GM23338 (cell line): ENCODE measurements at regions not wholly inside any gene's neighbourhood (a gene's known extent, or its start where the extent isn't known, plus 50 kb on each side); places are given as distances from the start of the nearest gene placed in this dataset.
A peak's percentile ranks its signal among the peaks of the same experiment; 100 is the strongest.

Source experiments
- ATAC-seq: fragments of 200-7000 bp; cut with Tn5 transposase; 3 replicates; pipeline ENCODE4 v1.9.1; 2020
- DNase-seq: peaks from one replicate; pipeline ENCODE4 v3.0.0-alpha.2; 2015; ENCODE audit warnings: low spot score
- H2AFZ ChIP-seq: fragments of 200-600 bp; sonication (generic); 2 replicates; pipeline ENCODE4 v1.8.0; 2016; ENCODE audit warnings: antibody characterized with exemption, mild to moderate bottlenecking, moderate library complexity
- H3F3A ChIP-seq: fragments of 200-600 bp; sonication (generic); replicated peaks from 2 replicates; pipeline ENCODE4 v1.8.0; 2017; ENCODE audit warnings: antibody characterized with exemption, mixed run types, low read depth
- H3K27ac ChIP-seq: fragments of 200-600 bp; sonication (generic); 2 replicates; pipeline ENCODE4 v1.6.1; 2016; ENCODE audit warnings: low read depth
- H3K27me3 ChIP-seq: fragments of 200-600 bp; sonication (generic); 2 replicates; pipeline ENCODE4 v1.8.0; 2016; ENCODE audit warnings: mild to moderate bottlenecking, mixed run types, moderate library complexity; ENCODE audit not compliant: insufficient read depth
- H3K36me3 ChIP-seq: fragments of 200-600 bp; sonication (generic); 2 replicates; pipeline ENCODE4 v1.8.0; 2016; ENCODE audit warnings: mild to moderate bottlenecking; ENCODE audit not compliant: insufficient read depth
- H3K4me1 ChIP-seq: fragments of 200-600 bp; sonication (generic); 2 replicates; pipeline ENCODE4 v1.8.0; 2016; ENCODE audit warnings: mild to moderate bottlenecking, moderate library complexity; ENCODE audit not compliant: insufficient read depth
- H3K4me2 ChIP-seq: fragments of 200-600 bp; sonication (generic); 2 replicates; pipeline ENCODE4 v1.7.1; 2017; ENCODE audit warnings: mixed run types
- H3K4me3 ChIP-seq: fragments of 200-600 bp; sonication (generic); 2 replicates; pipeline ENCODE4 v1.6.1; 2016; ENCODE audit warnings: mixed run types
- H3K79me2 ChIP-seq: fragments of 200-600 bp; sonication (generic); replicated peaks from 2 replicates; pipeline ENCODE4 v1.8.0; 2017; ENCODE audit warnings: mild to moderate bottlenecking; ENCODE audit not compliant: insufficient read depth
- H3K9me2 ChIP-seq: fragments of 200-600 bp; sonication (generic); 2 replicates; pipeline ENCODE4 v1.8.0; 2017; ENCODE audit not compliant: insufficient read depth
- H4K20me1 ChIP-seq: fragments of 200-600 bp; sonication (generic); replicated peaks from 2 replicates; pipeline ENCODE4 v1.8.0; 2017; ENCODE audit warnings: mild to moderate bottlenecking; ENCODE audit not compliant: insufficient read depth
- H3K27ac Mint-ChIP-seq: 2 replicates; pipeline ENCODE4 v1.8.0; 2020; ENCODE audit warnings: inconsistent platforms, mild to moderate bottlenecking, moderate library complexity, mixed read lengths
- H3K27me3 Mint-ChIP-seq: 3 replicates; pipeline ENCODE4 v1.8.0; 2022; ENCODE audit warnings: low read depth, mild to moderate bottlenecking, moderate library complexity, mixed read lengths, inconsistent platforms; ENCODE audit not compliant: insufficient read depth, poor library complexity
- H3K36me3 Mint-ChIP-seq: 3 replicates; pipeline ENCODE4 v1.8.0; 2021; ENCODE audit warnings: low read depth, mild to moderate bottlenecking, inconsistent platforms, moderate library complexity, mixed read lengths
- H3K4me1 Mint-ChIP-seq: 3 replicates; pipeline ENCODE4 v1.8.0; 2020; ENCODE audit warnings: mild to moderate bottlenecking, inconsistent platforms, mixed read lengths
- H3K4me3 Mint-ChIP-seq: 3 replicates; pipeline ENCODE4 v1.8.0; 2021; ENCODE audit warnings: moderate library complexity, mild to moderate bottlenecking, inconsistent platforms, mixed read lengths
- H3K9me3 Mint-ChIP-seq: 3 replicates; pipeline ENCODE4 v1.8.0; 2020; ENCODE audit warnings: moderate library complexity, mild to moderate bottlenecking, inconsistent platforms, mixed read lengths
- CREB1 ChIP-seq: fragments of 250-450 bp; sonication (Bioruptor Pico); IDR thresholded peaks from 2 replicates; pipeline ENCODE4 v1.5.0; 2020; ENCODE audit warnings: low read depth, mild to moderate bottlenecking, moderate library complexity
- ETS1 ChIP-seq: IDR thresholded peaks from 2 replicates; pipeline ENCODE4 v1.6.1; 2016; ENCODE audit warnings: antibody characterized with exemption
- EZH2phosphoT487 ChIP-seq: fragments of 200-600 bp; sonication (generic); IDR thresholded peaks from one replicate; pipeline ENCODE4 v1.8.1; 2018; ENCODE audit warnings: antibody characterized with exemption; ENCODE audit not compliant: unreplicated experiment
- REST ChIP-seq: IDR thresholded peaks from one replicate; pipeline ENCODE4 v1.6.1; 2018; ENCODE audit warnings: antibody characterized with exemption; ENCODE audit not compliant: unreplicated experiment
- ZNF462 ChIP-seq: fragments of 250-450 bp; sonication (Bioruptor Pico); IDR thresholded peaks from 2 replicates; pipeline ENCODE4 v1.5.0; 2020; ENCODE audit warnings: mild to moderate bottlenecking, moderate library complexity

- Histone ChIP-seq H3K27ac (no peak overlapping the region; the same call in 1 of the 2 replicates), H3K79me2 (no peaks in the 10 kb centered on the region), H4K20me1 (no peaks in the 10 kb centered on the region), H3F3A (no peaks in the 10 kb centered on the region), H3K9me2 (no peaks in the 10 kb centered on the region), H2AFZ (peak overlapping the region; percentile 61), H3K27me3 (no peaks in the 10 kb centered on the region), H3K4me3 (no peak overlapping the region), H3K4me1 (peaks cover 7% of the 10 kb centered on the region; the same call in 1 of the 2 replicates), H3K36me3 (no peaks in the 10 kb centered on the region), H3K4me2 (peak overlapping the region; percentile 34)
- peak; percentile 36; the same call in 1 of the 3 replicates for ATAC-seq
- Mint-ChIP-seq H3K27me3 (peaks cover 3% of the 10 kb centered on the region), H3K4me1 (peaks cover 14% of the 10 kb centered on the region), H3K9me3 (no peaks in the 10 kb centered on the region), H3K27ac (peak overlapping the region; percentile 45), H3K36me3 (no peaks in the 10 kb centered on the region), H3K4me3 (no peak overlapping the region)
- DNase-seq = no peak
- TF ChIP-seq ETS1 = no peak
- TF ChIP-seq ZNF462 (CRISPR knock-in tag) = no peak
- TF ChIP-seq CREB1 (CRISPR knock-in tag) = no peak
- no peak for TF ChIP-seq REST
- no peak for TF ChIP-seq EZH2phosphoT487
Measured at GRCh38 chr5:164860896-164861295, 1355.5 kb downstream of the MAT2B start.
